ENCODE measurements at regions not wholly inside any gene's neighbourhood (a gene's known extent, or its start where the extent isn't known, plus 50 kb on each side); places are given as distances from the start of the nearest gene placed in this dataset.

GRCh38 chr11:104529906-104530305 lies 366.0 kb upstream of the PDGFD start:
- no peak for DNase-seq (ENCODE audit: low spot score)

GRCh38 chr11:104529213-104529612 lies 365.3 kb upstream of the PDGFD start:
- no peak for DNase-seq (ENCODE audit: low spot score)

GRCh38 chr11:104526006-104526405 lies 362.1 kb upstream of the PDGFD start:
- DNase-seq (ENCODE audit: low spot score), result no peak

- DNase-seq (ENCODE audit: low spot score), result no peak
Observed at GRCh38 chr11:104525416-104525815, 361.5 kb upstream of the PDGFD start.

GRCh38 chr11:104524254-104524653 lies 360.3 kb upstream of the PDGFD start:
- DNase-seq (ENCODE audit: low spot score), result no peak

GRCh38 chr11:104523611-104524010 lies 359.7 kb upstream of the PDGFD start:
- DNase-seq (ENCODE audit: low spot score), result no peak

- peak; percentile 2 for DNase-seq (ENCODE audit: low spot score)
Observed at GRCh38 chr11:104522650-104523049, 358.7 kb upstream of the PDGFD start.

- no peak for DNase-seq (ENCODE audit: low spot score)
Observed at GRCh38 chr11:104522123-104522522, 358.2 kb upstream of the PDGFD start.

- DNase-seq (ENCODE audit: low spot score), result no peak
Observed at GRCh38 chr11:104510169-104510568, 346.2 kb upstream of the PDGFD start.

GRCh38 chr11:104490182-104490581 lies 326.2 kb upstream of the PDGFD start:
- DNase-seq (ENCODE audit: low spot score), result no peak

- DNase-seq (ENCODE audit: low spot score), result no peak
Observed at GRCh38 chr11:104488561-104488960, 324.6 kb upstream of the PDGFD start.

GRCh38 chr11:104487046-104487806 lies 323.3 kb upstream of the PDGFD start:
- DNase-seq (ENCODE audit: low spot score), result peak; percentile 3

GRCh38 chr11:104484804-104485554 lies 321.0 kb upstream of the PDGFD start:
- DNase-seq (ENCODE audit: low spot score), result peak; percentile 9

GRCh38 chr11:104476898-104477297 lies 313.0 kb upstream of the PDGFD start:
- no peak for DNase-seq (ENCODE audit: low spot score)

GRCh38 chr11:104476454-104476853 lies 312.5 kb upstream of the PDGFD start:
- DNase-seq (ENCODE audit: low spot score), result no peak

GRCh38 chr11:104467404-104467803 lies 303.5 kb upstream of the PDGFD start:
- DNase-seq (ENCODE audit: low spot score), result no peak

- DNase-seq (ENCODE audit: low spot score), result no peak
Observed at GRCh38 chr11:104465321-104465720, 301.4 kb upstream of the PDGFD start.

GRCh38 chr11:104464691-104465090 lies 300.7 kb upstream of the PDGFD start:
- DNase-seq (ENCODE audit: low spot score), result no peak

- DNase-seq (ENCODE audit: low spot score), result no peak
Observed at GRCh38 chr11:104462341-104462740, 298.4 kb upstream of the PDGFD start.

GRCh38 chr11:104451197-104451893 lies 287.4 kb upstream of the PDGFD start:
- no peak for DNase-seq (ENCODE audit: low spot score)

- no peak for DNase-seq (ENCODE audit: low spot score)
Observed at GRCh38 chr11:104443387-104443786, 279.4 kb upstream of the PDGFD start.

GRCh38 chr11:104442321-104442720 lies 278.4 kb upstream of the PDGFD start:
- DNase-seq (ENCODE audit: low spot score), result no peak
